ENCODE measurements at regions not wholly inside any gene's neighbourhood (a gene's known extent, or its start where the extent isn't known, plus 50 kb on each side); places are given as distances from the start of the nearest gene placed in this dataset.

DNA sequence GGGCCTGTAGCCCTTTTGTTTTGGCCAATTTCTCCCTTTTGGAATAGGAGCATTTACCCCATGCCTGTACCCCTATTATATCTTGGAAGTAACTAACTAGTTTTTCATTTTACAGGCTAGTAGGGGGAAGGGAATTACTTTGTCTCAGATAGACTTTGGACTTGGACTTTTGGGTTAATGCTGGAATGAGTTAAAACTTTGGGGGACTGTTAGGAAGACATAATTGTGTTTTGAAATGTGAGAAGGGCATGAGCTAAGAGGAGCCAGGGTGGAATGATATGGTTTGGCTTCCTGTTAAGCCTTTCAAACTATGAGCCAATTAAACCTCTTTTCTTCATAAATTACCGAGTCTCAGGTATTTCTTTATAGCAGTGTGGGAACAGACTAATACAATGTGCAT is 168.1 kb downstream of the FGF1 start:
- no peak for DNase-seq
- Histone ChIP-seq H3K27me3 (ENCODE audit: control insufficient read depth, insufficient read depth, low read length) (no peaks in the 10 kb centered on the region), H3K36me3 (replicated peaks; ENCODE audit: control insufficient read depth, insufficient read depth, low read length) (no peaks in the 10 kb centered on the region), H3K4me3 (ENCODE audit: insufficient read depth, low read depth, low read length) (no peak overlapping the region)

DNA sequence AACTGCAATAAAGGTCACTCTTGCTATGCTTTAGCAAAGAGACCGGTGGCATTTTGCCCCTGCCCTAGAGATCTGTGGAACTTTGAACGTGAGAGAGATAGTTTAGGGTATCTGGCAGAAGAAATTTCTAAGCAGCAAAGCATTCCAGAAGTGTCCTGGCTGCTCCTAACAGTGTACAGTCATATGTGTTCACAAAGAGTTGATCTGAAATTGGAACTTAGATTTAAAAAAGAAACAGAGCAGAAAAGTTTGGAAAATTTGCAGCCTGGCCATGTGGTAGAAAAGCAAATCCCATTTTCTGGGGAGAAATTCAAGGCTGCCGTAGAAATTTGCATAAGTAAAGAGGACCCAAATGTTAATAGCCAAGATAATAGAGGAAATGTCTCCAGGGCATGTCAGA is 169.2 kb downstream of the FGF1 start:
- Histone ChIP-seq H3K4me3 (ENCODE audit: insufficient read depth, low read depth, low read length) (no peak overlapping the region), H3K36me3 (replicated peaks; ENCODE audit: control insufficient read depth, insufficient read depth, low read length) (no peaks in the 10 kb centered on the region), H3K27me3 (ENCODE audit: control insufficient read depth, insufficient read depth, low read length) (no peaks in the 10 kb centered on the region)
- DNase-seq: no peak

DNA sequence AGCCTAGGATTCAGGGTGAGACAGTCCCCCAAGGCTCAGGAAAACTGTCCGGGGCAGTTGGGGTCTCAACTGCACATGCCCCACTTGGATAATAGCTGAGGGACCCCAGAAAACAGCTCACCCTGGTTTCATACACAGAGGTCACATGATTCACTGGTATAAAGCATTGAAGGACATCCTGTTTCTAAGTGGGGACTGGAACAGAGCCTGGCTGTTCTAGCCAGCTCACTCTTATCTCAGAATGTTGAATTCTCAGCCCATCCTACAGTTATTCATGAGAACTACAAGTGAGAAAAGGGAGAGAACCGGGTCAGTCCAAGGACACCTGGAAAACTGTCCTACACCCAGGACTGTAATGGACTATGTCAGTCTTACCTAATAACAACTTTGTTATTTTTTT is 170.9 kb downstream of the FGF1 start:
- no peaks in the 10 kb centered on the region for H3K36me3 ChIP-seq (replicated peaks; ENCODE audit: control insufficient read depth, insufficient read depth, low read length)
- no peak for DNase-seq
- H3K4me3 ChIP-seq (ENCODE audit: insufficient read depth, low read depth, low read length): no peak overlapping the region
- H3K27me3 ChIP-seq (ENCODE audit: control insufficient read depth, insufficient read depth, low read length): no peaks in the 10 kb centered on the region

DNA sequence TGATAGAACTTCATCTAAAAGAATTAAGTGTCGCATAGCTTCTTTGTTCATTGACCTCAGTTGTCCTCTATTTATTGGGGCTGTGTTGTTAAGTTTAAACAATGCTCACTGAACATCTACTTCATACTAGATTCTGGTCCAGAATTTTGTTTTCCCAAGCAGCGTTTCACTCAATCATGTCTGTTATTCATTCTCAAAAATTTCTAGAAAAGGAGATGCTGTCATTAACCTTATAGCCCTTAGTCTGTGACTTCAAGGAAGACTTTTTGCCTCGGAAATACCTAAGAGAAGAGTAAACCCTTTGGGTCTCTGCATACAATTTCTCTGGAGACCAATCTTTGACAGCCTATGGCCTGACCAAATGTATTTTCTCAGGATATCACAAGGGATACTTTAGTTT is 171.7 kb downstream of the FGF1 start:
- H3K4me3 ChIP-seq (ENCODE audit: insufficient read depth, low read depth, low read length): no peak overlapping the region
- DNase-seq: no peak
- H3K27me3 ChIP-seq (ENCODE audit: control insufficient read depth, insufficient read depth, low read length): no peaks in the 10 kb centered on the region
- no peaks in the 10 kb centered on the region for H3K36me3 ChIP-seq (replicated peaks; ENCODE audit: control insufficient read depth, insufficient read depth, low read length)

DNA sequence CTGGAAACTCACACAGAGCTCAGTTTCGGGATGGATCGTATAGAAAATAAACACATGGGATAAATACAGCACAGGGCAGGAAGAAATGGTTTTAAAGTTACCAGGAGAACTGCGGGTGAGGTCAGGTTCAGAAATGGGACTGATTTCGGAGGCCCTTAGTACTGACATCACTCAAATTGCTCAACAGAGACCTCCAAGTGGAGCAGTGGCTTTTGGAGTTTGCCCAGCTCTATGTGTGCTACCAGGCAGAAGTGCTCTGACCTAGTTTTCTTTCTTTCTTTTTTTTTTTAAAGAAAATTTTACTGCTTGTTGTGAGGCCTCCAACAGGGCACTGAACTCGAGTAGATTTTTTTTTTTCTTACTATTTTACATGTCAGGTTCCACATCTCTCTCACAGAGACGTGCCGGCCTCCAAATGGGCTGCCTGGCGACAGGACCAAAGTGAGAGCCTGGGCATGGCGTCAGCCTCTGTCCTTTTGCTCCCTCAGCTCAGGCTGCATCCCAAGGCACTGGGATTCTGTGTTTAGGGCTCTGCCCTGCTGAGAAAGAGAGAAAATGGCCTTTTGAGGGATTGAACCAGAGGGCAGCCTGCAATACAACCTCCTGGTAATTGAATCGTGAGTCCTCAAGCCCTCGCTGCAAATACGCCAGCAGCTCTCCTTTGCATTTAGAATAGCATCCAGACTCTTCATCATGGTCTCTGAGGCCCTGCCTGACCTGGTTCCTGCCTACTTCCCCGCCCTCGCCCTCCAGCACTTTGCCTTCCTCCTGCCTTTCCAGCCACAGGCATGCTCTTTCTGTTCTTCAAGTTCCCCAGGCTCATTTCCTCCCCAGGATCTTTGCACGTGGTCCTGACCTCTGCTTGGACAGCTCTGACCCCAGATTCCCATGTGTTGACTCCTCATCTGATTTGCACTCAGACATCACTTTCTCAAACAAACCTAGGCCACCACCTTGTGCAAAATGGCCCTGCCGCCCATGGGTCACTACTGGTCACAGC is 173.5 kb downstream of the FGF1 start:
- no peak overlapping the region for H3K4me3 ChIP-seq (ENCODE audit: insufficient read depth, low read depth, low read length)
- H3K36me3 ChIP-seq (replicated peaks; ENCODE audit: control insufficient read depth, insufficient read depth, low read length): no peaks in the 10 kb centered on the region
- DNase-seq: no peak
- H3K27me3 ChIP-seq (ENCODE audit: control insufficient read depth, insufficient read depth, low read length): no peaks in the 10 kb centered on the region

DNA sequence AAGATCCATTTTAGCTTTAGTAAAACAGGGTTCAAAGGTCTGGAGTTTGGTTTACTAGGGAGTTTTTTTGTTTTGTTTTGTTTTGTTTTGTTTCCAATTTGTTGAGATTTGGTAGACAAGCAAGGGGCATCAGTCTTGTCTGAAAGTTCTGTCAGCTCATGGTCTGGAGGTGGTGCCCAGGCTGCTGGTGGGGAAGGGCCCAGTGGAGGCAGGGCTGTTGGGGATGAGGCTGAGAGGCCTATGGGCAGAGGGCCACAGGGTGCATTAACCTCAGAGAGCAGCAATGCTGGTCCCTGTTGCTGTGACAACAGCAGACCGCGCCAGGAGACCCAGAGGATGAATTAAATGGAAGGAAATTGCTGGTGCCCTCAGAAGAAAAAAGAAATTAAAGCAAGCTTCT is 174.5 kb downstream of the FGF1 start:
- H3K27me3 ChIP-seq (ENCODE audit: control insufficient read depth, insufficient read depth, low read length): no peaks in the 10 kb centered on the region
- no peak for DNase-seq
- no peaks in the 10 kb centered on the region for H3K36me3 ChIP-seq (replicated peaks; ENCODE audit: control insufficient read depth, insufficient read depth, low read length)
- H3K4me3 ChIP-seq (ENCODE audit: insufficient read depth, low read depth, low read length): no peak overlapping the region

DNA sequence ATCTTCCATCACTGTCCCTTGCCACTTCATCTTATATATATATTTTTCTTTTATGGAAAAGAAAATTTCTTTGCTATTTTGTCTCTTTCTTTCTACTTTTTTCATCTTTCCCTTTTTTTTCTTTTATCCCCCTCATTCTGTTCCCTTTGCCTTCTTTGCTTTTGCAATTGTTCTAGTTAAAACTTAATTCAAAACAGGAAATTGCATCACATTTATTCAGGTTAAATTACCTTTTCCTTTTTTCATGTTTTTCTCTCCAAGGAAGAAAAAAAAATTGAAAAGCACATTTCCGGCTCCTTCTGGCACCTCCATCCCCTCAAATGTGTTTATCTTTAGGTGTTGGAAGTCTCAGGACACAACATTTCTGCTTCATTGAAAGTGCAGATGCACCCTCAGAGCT is 176.9 kb downstream of the FGF1 start:
- DNase-seq: no peak
- H3K36me3 ChIP-seq (replicated peaks; ENCODE audit: control insufficient read depth, insufficient read depth, low read length): no peaks in the 10 kb centered on the region
- H3K27me3 ChIP-seq (ENCODE audit: control insufficient read depth, insufficient read depth, low read length): no peaks in the 10 kb centered on the region
- no peak overlapping the region for H3K4me3 ChIP-seq (ENCODE audit: insufficient read depth, low read depth, low read length)

DNA sequence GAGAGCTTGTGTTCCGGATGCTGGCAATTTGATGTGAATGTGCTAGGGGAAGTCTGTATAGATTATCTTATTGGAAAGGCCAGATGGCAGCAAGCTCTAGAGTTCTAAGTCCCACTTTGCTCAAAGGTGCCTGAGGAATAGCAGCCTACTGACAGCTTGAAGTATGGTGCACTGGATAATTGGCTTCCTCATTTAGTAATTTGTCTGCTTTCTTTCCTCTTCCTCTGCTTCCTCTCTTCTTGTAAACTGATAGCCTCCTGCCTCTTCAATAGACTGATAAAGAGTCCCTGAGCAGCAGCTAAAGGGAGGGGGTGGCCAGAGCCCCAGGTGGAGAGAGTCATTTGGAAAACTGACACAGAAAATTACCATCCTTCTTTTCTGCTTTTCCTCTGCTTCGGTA is 177.3 kb downstream of the FGF1 start:
- no peaks in the 10 kb centered on the region for H3K27me3 ChIP-seq (ENCODE audit: control insufficient read depth, insufficient read depth, low read length)
- peak; percentile 51 for DNase-seq
- no peaks in the 10 kb centered on the region for H3K36me3 ChIP-seq (replicated peaks; ENCODE audit: control insufficient read depth, insufficient read depth, low read length)
- H3K4me3 ChIP-seq (ENCODE audit: insufficient read depth, low read depth, low read length): no peak overlapping the region

DNA sequence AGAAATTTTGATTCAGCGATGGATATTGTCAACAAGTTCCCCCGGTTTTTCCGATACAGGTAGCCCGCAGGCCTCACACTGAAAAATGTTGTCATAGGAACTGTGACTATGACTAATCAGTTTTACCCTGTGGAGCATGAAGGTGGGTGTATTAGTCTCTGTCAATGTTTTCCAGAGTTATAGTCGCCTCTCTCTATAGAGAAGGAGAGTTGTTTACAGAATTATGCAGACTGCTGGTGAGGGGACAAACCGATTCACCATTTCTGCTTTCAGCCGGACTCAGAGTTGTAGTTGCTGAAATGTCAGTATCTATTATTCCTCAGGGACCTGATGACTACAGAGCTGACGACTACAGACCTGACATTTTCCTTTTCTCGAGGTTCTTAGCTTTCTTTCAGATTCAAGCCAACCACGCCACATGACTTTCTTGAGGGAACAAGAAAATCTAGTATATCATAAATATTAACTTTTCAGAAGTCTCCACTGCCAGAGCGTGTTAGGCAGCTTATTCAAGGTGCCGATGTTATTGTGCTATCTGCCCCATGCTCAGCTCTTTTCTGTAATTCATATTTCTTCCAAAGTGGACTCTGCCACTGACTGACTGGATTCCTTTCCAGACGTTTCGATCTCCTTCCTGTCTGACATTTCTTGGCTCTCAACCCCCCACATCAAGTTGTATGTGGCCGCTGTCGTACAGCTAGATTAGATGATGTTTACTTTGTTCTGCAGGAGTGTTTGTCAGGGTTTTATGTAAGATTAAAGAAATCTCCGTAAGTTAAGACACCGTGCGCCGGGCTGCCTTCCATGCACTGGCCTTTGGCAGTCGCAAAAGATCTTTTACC is 178.1 kb downstream of the FGF1 start:
- H3K27me3 ChIP-seq (ENCODE audit: control insufficient read depth, insufficient read depth, low read length): no peaks in the 10 kb centered on the region
- no peak for DNase-seq
- H3K36me3 ChIP-seq (replicated peaks; ENCODE audit: control insufficient read depth, insufficient read depth, low read length): no peaks in the 10 kb centered on the region
- no peak overlapping the region for H3K4me3 ChIP-seq (ENCODE audit: insufficient read depth, low read depth, low read length)

DNA sequence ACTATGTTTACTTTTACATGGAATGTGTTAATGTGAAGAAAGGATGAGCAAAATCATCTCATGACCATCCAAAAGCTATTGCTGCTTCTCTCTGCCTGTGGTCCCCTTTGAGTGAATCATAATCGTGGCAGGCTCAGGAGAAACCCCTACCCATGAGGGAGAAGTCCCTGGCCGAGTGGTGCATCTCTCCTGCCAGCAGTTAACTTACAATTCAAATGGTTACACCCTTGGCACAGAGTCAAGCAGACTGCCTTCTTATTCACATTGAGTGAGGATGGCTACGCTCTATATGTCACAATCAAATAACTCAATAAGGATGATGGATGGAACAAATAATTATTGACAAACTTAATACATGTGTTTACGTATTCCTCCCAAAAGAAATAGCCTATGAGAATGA is 179.1 kb downstream of the FGF1 start:
- no peaks in the 10 kb centered on the region for H3K27me3 ChIP-seq (ENCODE audit: control insufficient read depth, insufficient read depth, low read length)
- DNase-seq: no peak
- H3K4me3 ChIP-seq (ENCODE audit: insufficient read depth, low read depth, low read length): no peak overlapping the region

DNA sequence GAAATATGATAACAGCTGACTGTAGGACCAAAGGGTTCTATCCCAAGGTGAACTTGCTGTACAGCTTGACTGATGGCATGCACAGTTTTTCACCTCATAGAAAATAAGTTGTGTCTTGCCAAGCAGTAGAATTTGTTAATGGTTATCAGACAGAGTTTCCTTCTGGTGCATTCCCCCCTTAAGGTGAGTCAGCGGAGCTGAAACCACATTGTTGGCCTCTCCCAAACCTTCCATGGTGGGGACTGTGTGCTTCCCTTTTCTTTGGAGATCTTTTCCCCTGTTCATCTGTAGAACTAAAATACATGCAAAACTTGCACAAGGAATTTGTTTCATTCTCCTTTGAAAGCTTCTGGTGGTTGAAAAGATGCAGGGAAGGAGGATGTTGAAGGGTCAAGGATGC is 179.8 kb downstream of the FGF1 start:
- Histone ChIP-seq H3K36me3 (replicated peaks; ENCODE audit: control insufficient read depth, insufficient read depth, low read length) (no peaks in the 10 kb centered on the region), H3K4me3 (ENCODE audit: insufficient read depth, low read depth, low read length) (no peak overlapping the region), H3K27me3 (ENCODE audit: control insufficient read depth, insufficient read depth, low read length) (no peaks in the 10 kb centered on the region)
- DNase-seq: no peak

More for the DNA sequence above, 179.1 kb downstream of the FGF1 start:
- H3K36me3 ChIP-seq (replicated peaks; ENCODE audit: control insufficient read depth, insufficient read depth, low read length): no peaks in the 10 kb centered on the region

DNA sequence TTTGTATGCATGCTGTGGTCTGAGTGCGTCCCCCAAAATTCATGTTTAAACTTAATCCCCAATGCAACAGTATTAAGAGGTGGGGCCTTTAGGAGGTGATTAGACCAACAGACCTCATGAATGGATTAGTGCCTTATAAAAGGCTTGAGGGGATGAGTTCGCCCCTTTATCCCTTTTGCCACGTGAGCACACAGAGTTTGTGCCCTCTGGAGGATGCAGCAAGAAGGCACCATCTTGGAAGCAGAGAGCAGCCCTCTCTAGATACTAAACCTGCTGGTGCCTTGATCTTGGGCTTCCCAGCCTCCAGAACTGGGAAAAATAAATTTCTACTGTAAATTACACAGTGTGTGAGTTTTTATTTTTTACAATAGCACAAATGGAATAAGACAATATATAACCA is 177.1 kb upstream of the SPRY4 start:
- H3K27me3 ChIP-seq (ENCODE audit: control insufficient read depth, insufficient read depth, low read length): no peaks in the 10 kb centered on the region
- no peak overlapping the region for H3K4me3 ChIP-seq (ENCODE audit: insufficient read depth, low read depth, low read length)
- no peaks in the 10 kb centered on the region for H3K36me3 ChIP-seq (replicated peaks; ENCODE audit: control insufficient read depth, insufficient read depth, low read length)
- DNase-seq: no peak

DNA sequence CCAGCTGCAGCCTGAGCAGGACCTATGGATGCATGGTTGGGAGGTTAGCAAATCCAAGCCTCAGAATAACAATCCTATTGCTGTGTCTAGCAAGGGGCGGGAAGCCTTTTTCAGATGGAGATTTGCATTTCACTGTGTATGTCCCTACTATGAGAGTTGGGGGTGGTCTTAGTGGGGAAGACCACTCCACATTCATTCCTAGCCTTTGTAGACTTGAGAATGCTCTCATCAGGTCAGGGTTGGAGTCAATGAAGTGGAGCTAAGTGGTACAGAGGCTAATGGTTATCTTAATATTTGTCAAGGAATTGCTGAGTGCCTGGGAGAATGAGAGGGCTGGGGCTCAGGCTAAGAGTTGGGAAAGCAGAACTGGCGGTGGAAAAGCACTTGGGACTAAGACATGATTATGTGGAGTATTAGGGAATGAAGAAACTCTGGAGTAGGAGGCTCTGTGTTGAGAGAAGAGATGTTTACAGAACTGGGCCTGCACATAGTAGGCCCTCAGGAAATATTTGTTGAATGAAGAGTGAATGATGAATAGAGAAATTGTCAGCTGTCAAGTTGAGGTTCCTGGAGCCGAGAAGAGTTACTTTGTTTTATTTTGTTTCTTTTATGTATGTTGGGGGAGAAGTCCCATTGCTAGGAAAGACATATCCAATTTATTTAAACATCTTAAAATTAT is 175.5 kb upstream of the SPRY4 start:
- H3K27me3 ChIP-seq (ENCODE audit: control insufficient read depth, insufficient read depth, low read length): no peaks in the 10 kb centered on the region
- H3K4me3 ChIP-seq (ENCODE audit: insufficient read depth, low read depth, low read length): no peak overlapping the region
- H3K36me3 ChIP-seq (replicated peaks; ENCODE audit: control insufficient read depth, insufficient read depth, low read length): no peaks in the 10 kb centered on the region
- peak; percentile 28 for DNase-seq

DNA sequence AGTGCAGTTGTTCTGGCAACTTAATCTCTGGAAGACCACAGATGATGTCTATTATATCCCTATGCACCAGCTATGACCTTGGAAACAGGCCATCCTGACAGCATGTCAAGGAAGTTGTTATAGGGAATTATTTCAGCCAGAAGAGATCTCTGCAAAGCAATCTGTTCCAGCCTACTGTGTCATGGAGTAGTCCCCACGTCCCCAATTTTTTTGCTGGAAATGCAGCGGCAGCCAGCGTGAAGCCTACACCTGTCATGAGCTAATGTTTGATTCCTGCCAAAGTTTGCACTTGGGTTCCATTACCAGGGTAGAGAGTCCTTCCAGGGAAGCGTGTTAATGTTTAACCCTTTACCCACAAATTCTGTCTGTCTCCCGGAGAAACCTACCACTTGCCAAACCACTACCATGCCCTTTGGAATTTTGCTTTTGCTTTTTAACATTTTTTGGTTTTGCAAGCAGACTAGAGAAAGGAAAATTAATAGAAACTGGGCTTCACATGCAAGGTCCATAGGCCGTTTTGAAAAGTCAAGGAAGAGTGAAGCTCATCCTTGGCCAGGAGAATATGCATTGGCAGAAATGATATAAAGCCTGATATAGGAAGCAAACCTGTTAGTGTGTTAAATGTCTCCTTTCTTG is 174.9 kb upstream of the SPRY4 start:
- DNase-seq: no peak
- Histone ChIP-seq H3K4me3 (ENCODE audit: insufficient read depth, low read depth, low read length) (no peak overlapping the region), H3K36me3 (replicated peaks; ENCODE audit: control insufficient read depth, insufficient read depth, low read length) (no peaks in the 10 kb centered on the region), H3K27me3 (ENCODE audit: control insufficient read depth, insufficient read depth, low read length) (no peaks in the 10 kb centered on the region)

Data from H7 (cell line).